HG03025 (cell line): ENCODE measurements at regions not wholly inside any gene's neighbourhood (a gene's known extent, or its start where the extent isn't known, plus 50 kb on each side); places are given as distances from the start of the nearest gene placed in this dataset.
"Not testable (repeated sequence)": the region's sequence is repeated elsewhere in the genome, so short reads cannot be mapped to it uniquely, and the experiment has no call there.

Source experiments
- ATAC-seq: cut with Tn5 transposase; IDR thresholded peaks from one replicate; pipeline ENCODE4 v1.9.1; 2021; ENCODE audit warnings: mild to moderate bottlenecking, moderate library complexity; ENCODE audit not compliant: unreplicated experiment, low FRiP score

DNA sequence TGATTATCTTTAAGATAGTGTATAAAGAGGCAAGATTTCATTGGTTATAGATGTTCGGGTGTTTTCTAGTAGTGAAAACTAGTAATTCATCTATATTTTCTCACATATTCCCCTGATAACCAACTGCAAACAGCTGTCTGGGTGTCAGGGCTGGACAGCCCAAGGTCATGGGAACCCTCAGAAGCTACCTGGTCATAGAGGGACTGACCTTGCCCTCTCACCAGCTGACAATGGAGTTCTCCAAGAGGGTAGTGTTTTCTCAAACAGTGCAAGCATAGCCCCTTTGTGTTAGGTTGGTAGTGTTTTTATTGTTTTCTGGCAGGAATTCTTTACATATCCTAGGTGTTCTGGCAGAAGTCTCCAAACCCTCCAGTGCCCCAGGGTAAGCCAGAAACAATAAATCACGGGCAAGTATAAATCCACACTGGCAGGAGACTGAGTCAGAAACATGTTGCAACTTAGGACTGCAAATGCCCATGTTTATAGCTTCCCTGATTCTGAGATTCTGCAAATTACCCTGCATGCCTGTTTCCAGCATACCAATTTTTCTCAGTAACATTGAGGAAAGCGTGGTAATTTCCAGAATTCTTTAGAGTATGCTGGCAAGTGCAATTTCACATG lies 82.8 kb upstream of the ATP1A1 start:
- ATAC-seq = no peak

DNA sequence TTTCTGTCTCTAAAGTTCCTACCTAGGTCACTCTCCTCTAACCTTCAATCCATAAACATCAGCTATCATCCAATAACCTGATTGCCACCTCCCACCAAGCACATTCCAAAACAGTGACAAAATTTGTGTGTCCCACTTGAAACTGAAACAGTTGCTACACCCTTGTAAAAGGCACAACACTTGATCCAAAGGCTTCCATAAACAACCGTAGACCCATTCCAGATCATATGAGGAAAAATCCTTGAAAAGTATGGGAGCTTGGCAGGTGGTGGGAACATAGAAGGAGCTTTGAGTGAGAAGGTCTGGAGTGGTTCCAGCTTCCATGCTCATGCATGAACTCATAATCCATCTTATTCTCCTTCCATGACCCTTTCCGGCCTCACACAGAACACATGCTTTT lies 82.0 kb upstream of the ATP1A1 start:
- ATAC-seq = no peak

DNA sequence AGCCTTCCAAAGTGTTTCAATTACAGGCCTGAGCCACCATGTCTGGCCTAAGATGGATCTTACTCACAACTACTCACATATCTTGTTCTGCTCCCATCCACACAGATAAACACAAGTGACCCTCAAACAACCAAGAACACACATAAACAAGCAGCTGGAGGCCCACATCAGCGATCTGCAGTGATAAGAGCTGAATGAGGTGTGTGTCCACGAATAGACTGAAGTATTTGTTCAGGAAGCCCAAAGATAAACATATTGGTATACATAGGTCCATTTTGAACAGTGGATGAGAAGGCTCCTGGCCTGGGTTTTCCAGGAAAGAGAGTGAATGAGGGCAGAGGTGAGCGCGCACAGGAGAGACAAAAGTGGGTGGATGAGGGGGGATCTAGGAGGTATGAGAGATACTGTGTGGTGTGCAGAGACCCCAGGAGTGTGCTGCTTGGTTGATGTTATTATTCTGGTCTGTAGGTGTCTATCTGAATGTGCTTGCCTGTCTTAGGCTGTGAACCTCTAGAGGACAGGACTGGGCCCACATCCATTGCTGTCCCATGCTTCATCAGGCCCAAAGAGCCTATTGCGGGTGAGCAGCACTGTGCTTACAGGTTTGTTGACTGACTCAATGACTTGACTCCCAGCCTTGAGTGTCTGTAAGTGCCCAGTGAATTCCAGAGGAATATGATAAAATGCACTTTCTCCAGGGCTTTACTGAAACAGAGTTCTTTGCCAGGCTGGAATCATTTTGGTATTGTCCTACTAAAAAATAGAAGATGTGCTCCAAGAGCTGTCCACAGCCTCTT lies 79.9 kb upstream of the ATP1A1 start:
- no peak for ATAC-seq

DNA sequence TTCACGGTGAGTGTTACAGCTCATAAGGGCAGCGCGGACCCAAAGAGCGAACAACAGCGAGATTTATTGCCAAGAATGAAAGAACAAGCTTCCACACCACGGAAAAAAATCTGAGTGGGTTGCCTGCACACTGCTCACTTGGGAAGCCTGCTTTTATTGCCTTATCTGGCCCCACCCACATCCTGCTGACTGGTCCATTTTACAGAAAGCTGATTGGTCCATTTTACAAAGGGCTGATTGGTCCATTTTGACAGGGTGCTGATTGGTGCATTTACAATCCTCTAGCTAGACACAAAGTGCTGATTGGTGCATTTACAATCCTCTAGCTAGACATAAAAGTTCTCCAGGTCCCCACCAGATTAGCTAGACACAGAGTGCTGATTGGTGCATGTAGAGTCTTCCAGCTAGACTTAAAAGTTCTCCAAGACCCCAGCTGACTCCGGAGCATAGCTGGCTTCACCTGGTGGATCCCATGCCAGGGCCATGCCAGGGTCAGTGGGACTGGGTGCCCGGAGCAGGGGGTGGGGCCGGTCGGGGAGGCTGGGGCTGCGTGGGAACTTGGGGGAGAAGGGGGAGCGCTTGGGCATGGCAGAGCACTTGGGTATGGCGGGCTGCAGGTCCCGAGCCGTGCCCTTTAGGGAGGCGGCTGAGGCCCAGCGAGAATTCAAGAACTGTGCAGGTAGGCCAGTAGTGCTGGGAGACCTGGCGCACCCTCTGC lies 75.4 kb upstream of the ATP1A1 start:
- no peak for ATAC-seq

DNA sequence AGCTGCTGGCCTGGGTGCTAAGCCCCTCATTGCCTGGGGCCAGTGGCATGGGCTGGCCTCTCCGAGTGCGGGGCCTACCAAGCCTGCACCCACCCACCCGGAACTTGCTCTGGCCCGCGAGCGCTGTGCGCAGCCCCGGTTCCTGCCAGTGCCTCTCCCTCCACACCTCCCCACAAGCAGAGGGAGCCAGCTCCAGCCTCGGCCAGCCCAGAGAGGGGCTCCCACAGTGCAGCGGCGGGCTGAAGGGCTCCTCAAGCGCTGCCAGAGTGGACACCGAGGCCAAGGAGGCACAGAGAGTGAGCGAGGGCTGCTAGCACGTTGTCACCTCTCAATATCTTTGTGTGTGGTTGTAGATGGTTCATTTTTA lies 74.8 kb upstream of the ATP1A1 start:
- ATAC-seq = not testable (repeated sequence)

DNA sequence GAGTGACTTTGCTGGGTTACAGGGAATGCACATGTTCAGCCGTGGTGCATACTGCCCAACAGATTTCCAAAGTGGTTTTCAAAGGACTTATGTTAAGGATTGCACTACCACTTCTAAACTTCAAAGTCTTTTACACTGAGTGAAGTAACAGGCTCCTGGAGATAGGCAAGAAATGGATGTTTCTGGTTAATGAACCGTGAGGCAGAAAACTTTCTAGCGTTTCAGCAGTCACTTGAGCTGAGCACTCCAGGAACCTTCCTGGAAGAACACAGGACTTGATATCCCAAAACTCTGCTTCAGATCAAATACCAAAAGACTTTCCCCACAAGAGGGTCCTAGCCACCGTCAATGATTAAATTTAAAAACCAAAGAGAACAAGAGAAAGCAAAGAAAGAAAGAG lies 74.3 kb upstream of the ATP1A1 start:
- ATAC-seq = no peak

DNA sequence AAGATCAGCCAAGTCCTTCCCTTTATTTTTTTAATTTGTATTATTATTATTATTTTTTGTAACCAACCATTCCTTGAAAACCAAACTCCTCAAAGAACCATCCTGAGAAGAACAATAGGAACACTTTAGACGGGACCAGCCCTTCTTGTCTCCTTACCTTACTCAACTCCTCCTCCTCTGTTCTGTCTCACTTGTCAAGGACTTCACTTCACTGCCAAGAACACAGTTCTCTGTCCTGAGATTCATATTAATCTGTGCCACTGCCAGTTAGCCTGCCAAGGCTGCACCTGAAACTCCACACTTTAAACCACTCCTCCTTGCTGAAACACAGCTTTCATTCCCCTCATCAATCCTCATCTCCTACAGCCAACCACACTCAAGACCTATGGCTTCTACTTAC lies 73.8 kb upstream of the ATP1A1 start:
- no peak for ATAC-seq

DNA sequence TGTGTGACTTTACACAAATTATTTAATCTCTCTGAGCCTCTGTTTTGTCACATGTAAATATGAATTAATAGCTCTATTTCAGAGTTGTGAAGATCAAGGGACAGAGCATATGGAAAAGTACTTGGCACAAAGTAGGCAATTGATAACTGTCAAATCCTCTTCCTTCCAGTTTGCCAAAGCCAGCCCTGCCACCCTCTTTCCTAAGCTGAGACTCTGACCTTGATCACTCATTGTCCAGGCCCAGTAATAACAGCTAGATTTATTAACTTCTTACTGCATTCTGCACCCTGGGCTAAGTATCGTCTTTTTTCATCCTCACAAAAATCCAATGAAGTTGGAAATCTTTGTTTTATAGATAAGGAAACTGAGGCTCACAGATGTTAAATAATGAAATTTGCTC lies 70.8 kb upstream of the ATP1A1 start:
- ATAC-seq = no peak

DNA sequence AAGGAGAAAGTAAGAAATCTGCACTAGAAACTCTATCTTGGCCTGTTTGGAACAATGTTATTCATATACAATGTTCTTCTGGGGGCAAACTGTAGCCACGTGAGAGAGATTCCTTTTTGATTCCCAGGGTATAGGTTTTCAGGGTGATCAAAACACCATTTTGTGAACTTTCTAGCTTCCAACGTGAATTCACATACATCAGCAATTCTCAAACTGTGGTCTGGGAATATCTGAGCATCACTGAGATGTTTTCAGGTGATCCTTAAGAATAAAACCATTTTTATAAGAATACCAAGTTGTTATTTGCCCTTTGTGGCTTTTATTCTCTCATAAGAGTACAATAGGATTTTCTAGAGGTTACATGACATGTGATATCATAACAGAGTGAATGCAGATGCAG lies 66.9 kb upstream of the ATP1A1 start:
- ATAC-seq = no peak

DNA sequence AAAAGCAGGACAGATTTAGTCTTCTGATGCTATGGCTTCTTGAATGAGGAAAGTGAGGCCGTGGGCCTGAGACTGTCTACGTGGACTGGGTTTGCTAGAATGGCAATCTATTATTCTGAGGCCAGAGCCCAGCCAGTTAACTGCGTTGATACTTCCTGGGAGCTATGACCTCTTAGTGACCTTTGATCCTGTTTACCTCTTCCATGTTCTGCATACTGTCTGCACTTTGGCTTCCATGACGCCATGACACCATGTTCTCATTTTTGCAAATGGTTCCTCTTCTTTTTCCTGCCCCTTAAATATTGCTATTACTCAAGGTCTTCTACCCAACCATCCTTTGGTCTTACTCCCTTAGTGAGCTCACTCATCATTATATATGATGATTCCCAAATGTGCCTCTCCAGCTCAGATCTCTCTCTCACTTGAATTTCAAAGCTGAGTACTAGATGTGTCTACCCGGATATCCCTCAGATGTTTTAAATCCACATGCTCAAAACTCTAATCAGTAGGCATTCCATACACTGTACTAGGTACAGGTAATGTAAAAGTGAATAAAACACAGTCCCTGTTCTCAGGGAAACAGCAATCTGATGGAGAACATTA lies 66.1 kb upstream of the ATP1A1 start:
- no peak for ATAC-seq

DNA sequence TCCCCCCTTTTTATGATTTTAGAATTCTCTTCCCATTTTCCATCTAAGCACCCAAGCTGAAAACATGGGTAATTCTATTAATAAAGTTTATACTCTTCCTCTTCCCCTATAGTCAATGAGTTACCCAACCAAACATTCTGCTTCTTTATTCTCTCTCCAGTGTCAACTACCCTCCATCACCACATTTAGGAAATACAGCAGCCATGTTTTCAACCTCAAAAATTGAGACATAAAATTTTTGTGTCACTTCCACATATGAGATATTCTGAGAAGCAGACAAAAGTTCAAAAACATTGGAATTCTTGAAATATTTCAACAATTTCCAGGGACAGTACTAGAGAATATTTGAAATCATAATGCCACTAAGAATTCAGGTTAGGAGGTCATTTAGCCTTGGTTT lies 64.8 kb upstream of the ATP1A1 start:
- ATAC-seq = no peak

DNA sequence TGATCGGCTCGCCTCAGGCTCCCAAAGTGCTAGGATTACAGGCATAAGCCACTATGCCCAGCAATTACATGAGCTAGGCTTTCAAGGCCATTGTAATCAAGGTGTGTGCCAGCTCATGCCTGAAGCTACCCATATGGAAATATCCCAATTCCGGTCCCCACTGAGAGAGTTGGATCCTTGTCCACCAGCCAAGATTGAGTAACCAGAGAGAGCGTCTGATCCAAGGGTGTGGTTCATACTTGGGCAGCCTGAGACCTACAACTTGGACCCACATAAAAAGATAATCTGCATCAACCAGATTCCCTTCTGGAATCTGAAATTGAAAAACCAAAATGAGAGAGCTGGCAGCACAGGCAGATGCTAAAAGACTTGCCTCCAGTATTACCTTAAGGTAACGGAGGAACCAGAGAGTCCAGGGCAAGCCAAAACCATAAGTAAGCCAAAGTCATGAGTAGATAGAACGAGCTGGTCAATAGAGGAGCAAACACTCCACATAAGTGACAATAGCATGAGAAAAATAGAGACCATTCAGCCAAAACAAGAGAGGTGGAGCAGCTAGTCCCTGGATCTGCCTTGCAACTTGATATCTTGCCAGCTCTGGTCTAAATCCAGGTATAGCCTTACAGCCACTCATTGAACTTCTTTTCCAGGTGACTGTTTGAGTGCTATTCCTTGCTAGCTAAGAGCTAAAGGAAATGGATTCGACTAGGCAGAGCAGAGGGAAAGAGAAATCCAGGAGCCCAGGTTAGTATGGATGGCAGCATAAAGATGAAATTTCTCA lies 63.8 kb upstream of the ATP1A1 start:
- ATAC-seq = no peak

DNA sequence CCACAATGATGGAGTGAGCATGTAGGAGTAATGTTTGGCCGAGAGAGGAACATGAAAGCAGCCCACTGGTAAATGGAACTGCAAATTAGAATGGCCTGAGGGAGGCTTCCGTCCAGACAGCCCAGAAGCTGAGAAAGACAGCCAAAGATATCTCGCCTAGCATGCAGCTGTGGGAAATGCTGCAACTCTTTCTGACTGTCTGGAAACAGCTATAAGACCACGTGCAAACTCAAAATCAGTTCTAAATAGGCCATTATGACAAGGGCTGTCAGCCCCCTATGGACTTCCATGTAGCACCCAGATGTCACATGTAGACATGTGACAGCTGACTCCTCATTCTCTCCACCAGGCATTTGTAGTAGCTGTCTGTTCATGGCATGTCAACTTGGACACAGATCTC lies 62.9 kb upstream of the ATP1A1 start:
- ATAC-seq = no peak

DNA sequence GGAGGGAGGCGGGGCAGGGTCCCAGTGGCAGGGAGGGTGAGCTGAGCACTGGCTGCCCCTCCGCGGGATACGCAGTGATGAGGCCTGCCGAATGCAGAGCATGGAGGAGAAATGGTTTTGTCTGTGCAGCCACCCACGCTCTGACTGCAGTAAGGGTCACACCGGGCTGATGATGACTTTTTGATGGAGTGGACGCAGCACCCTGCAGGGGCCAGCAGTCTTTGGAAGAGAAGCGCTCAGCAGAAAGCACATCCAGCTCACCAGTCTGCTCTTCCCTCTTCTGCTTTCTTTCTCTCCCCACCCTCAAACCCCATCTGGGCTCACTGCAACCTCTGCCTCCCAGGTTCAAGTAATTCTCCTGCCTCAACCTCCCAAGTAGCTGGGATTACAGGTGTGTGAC lies 61.9 kb upstream of the ATP1A1 start:
- ATAC-seq = no peak

DNA sequence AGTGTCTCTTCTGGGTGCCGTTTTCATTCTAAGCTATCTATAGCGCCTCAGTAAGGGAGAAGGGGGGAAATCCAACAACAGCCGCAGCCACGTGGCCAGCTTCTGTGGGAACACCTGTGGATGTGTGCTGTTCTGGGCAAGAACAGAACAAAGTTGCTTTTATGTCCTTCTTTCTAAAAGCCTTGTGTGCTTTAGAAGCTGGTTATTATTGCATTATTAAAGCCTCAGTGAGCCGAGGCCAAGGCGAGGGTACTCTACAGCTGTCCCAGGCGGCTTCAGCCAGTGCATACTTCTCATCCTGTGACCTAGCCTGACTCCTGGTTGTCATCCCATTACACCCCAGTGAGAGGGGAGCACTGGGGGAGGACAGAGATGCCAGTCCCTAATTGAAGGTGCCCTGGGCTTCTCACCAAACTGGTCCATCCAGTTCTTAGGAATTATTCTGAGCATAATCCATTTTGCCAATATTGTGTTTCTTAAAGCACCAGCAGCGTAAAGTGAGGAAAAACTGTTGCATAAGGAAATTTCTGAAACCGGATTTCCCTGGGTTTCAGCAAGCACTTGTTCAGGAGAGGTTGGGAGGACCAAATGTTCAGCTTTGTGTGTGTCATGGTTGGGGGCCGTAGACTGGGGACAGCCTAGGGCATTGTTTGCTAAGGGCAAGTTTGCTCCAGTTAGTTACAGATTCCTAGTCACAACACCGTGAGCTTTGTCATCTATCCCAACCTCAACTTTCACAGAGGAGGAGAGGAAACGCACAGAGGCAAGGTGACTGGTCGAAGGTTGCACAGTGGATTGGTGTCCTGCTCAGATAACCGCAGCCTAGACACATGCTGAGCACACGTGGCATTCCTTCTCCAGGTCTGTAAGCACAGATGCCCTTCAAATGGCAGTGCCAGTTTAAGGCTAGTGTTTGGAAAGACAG lies 61.0 kb upstream of the ATP1A1 start:
- ATAC-seq = no peak

DNA sequence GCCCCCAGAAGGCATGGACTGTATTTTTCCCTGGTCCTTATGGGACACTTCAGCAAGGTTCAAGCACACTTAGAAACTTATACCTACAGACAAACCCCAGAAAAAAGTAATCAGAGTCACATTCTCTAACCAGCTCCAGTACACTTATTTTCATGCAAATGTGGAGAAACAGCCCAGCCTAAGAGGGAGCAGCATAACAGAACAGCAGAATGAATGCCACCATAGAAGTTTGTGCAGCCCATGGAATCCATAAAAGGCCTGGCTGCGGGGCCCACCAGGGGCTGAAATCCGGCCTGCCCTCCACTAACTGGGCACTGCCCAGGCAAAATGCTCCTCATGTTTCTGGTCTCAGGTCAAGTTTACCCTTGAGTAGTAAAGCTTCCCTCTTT lies 60.4 kb upstream of the ATP1A1 start:
- ATAC-seq = no peak

DNA sequence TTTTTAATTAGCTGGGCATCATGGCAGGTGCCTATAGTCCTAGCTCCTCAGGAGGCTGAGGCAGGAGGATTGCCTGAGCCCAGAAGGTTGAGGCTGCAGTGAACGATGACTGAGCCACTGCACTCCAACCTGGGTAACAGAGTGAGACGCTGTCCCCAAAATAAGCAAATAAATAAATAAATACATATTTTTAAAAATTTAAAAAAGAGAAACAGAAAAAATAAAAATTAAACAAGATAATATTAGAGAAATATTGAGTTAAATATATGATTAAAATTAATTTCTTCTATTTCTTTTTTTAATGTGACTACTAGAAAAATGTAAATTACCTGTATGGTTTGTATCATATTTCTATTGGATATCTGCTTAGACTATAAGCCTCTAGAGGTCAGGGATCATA lies 59.3 kb upstream of the ATP1A1 start:
- no peak for ATAC-seq

DNA sequence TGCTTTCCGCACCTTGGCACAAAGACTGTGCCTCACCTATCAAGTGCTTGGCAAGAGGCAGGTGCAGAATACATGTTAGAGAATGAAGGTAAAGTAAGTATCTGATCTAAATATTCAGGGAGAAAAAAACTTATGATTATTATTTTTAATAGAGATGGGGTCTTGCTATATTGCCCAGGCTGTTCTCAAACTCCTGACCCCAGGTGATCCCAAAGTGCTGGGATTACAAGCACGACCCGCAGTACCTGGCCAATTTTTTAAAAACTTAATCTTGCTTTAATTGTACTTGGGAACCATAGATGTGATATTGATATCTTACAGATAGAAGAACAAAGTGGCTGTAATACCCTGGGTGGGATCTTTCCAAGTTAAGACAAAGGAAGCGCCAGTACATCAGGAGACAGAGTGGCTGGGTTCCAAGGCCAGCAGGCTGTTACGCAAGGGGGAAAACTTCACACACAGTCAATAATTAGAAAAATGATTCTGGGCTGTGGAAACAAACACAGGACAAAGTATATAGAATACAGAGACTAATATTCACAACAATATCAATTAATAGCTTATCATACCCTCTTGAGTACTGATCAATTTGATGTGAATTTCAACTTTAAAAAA lies 58.6 kb upstream of the ATP1A1 start:
- ATAC-seq = no peak

DNA sequence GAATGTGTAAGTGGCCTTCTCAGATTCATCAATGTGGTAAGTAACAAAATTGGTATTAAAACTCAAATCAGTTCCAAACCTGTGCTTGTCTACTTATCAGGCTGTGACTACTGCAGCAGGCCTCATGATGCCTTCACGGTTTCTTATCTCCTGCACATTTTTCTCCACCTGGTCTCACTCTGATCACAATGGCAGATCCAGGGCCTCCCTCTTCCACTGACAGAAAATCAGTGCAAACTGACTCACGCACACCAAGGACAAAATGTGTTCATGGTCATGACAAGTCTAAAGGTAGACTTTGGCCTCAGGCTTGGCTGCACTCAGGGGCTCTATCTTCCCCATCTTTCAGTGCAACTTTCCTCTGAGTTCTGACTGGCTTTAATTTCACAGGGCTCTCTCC lies 56.7 kb upstream of the ATP1A1 start:
- no peak for ATAC-seq
